BLaER1 treated with 17β-estradiol and CSF1 and Interleukin-3, amounts not matched to agents 10 nM and 100 nM (cell line): ENCODE measurements at regions not wholly inside any gene's neighbourhood (a gene's known extent, or its start where the extent isn't known, plus 50 kb on each side); places are given as distances from the start of the nearest gene placed in this dataset.

Source experiments
- H3K27ac ChIP-seq, 11 experiments: shearing (Covaris generic); formaldehyde crosslinking; 2 replicates each; pipeline ENCODE4 v1.8.1; 2022
- H3K27me3 ChIP-seq, 11 experiments: shearing (Covaris generic); formaldehyde crosslinking; 2 replicates each; pipeline ENCODE4 v1.8.1; 2022
- H3K36me3 ChIP-seq, 11 experiments: shearing (Covaris generic); formaldehyde crosslinking; 2 replicates each; pipeline ENCODE4 v1.8.1; 2022
- H3K4me1 ChIP-seq, 10 experiments: shearing (Covaris generic); formaldehyde crosslinking; 2 replicates each; pipeline ENCODE4 v1.8.1; 2022
- H3K4me2 ChIP-seq, 11 experiments: shearing (Covaris generic); formaldehyde crosslinking; 2 replicates each; pipeline ENCODE4 v1.8.1; 2022
- H3K4me3 ChIP-seq, 10 experiments: shearing (Covaris generic); formaldehyde crosslinking; 2 replicates each; pipeline ENCODE4 v1.8.1; 2022
- H3K9ac ChIP-seq, 11 experiments: shearing (Covaris generic); formaldehyde crosslinking; 2 replicates each; pipeline ENCODE4 v1.8.1; 2022
- H3K9me3 ChIP-seq, 11 experiments: shearing (Covaris generic); formaldehyde crosslinking; replicated peaks in 1 of 11; 2 replicates each; pipeline ENCODE4 v1.8.1; 2022
- H4K20me1 ChIP-seq, 11 experiments: shearing (Covaris generic); formaldehyde crosslinking; 2 replicates each; pipeline ENCODE4 v1.8.1; 2022
- Cebpa-rat ChIP-seq, 11 experiments: shearing (Covaris generic); IDR thresholded peaks; 2 replicates each; pipeline ENCODE4 v1.8.1; 2022

- no peaks in the 10 kb centered on the region for H3K27me3 ChIP-seq
- H4K20me1 ChIP-seq = no peaks in the 10 kb centered on the region
- peaks cover 10 to 27% (median 22%) of the 10 kb centered on the region in 10 experiments for H3K4me1 ChIP-seq
- no peak for TF ChIP-seq Cebpa-rat (IDR thresholded peaks at IDR 0.05)
- H3K27ac ChIP-seq = no peak overlapping the region
- H3K9me3 ChIP-seq = no peaks in the 10 kb centered on the region
- H3K9ac ChIP-seq = no peak overlapping the region
- peak overlapping the region in 7 of 11 experiments; percentile 6 to 35 (median 18); a peak in 6 of 22 replicates for H3K4me2 ChIP-seq
- H3K36me3 ChIP-seq = no peaks in the 10 kb centered on the region
- no peak overlapping the region for H3K4me3 ChIP-seq
Measured at GRCh38 chr1:67555461-67556296, 125.5 kb upstream of the SERBP1 start.

GRCh38 chr1:67556297-67556900, 126.2 kb upstream of the SERBP1 start:
- H3K27me3 ChIP-seq = no peaks in the 10 kb centered on the region
- H3K4me3 ChIP-seq = no peak overlapping the region
- H3K36me3 ChIP-seq = no peaks in the 10 kb centered on the region
- no peak overlapping the region for H3K27ac ChIP-seq
- H3K4me2 ChIP-seq = peak overlapping the region in 7 of 11 experiments; percentile 6 to 35 (median 18); a peak in 7 of 22 replicates
- H4K20me1 ChIP-seq = no peaks in the 10 kb centered on the region
- no peak for TF ChIP-seq Cebpa-rat (IDR thresholded peaks at IDR 0.05)
- H3K9me3 ChIP-seq = no peaks in the 10 kb centered on the region
- no peak overlapping the region for H3K9ac ChIP-seq
- H3K4me1 ChIP-seq = peaks cover 17 to 34% (median 22%) of the 10 kb centered on the region in 10 experiments

GRCh38 chr1:67557696-67558448, 127.1 kb upstream of the GADD45A start:
- H3K4me3 ChIP-seq = no peak overlapping the region
- no peak for TF ChIP-seq Cebpa-rat (IDR thresholded peaks at IDR 0.05)
- no peaks in the 10 kb centered on the region for H4K20me1 ChIP-seq
- peaks cover 18 to 43% (median 25%) of the 10 kb centered on the region in 10 experiments for H3K4me1 ChIP-seq
- no peak overlapping the region for H3K9ac ChIP-seq
- peak overlapping the region in 10 of 11 experiments; percentile 17 to 56 (median 49); a peak in 19 of 22 replicates for H3K4me2 ChIP-seq
- no peak overlapping the region for H3K27ac ChIP-seq
- H3K9me3 ChIP-seq = no peaks in the 10 kb centered on the region
- H3K36me3 ChIP-seq = no peaks in the 10 kb centered on the region
- no peaks in the 10 kb centered on the region for H3K27me3 ChIP-seq

GRCh38 chr1:67558449-67559193, 126.4 kb upstream of the GADD45A start:
- TF ChIP-seq Cebpa-rat (IDR thresholded peaks at IDR 0.05) = no peak
- H3K36me3 ChIP-seq = no peaks in the 10 kb centered on the region
- no peaks in the 10 kb centered on the region for H3K27me3 ChIP-seq
- no peak overlapping the region for H3K27ac ChIP-seq
- H3K4me1 ChIP-seq = peaks cover 18 to 43% (median 25%) of the 10 kb centered on the region in 10 experiments
- H4K20me1 ChIP-seq = no peaks in the 10 kb centered on the region
- no peaks in the 10 kb centered on the region for H3K9me3 ChIP-seq
- H3K9ac ChIP-seq = no peak overlapping the region
- peak overlapping the region in 6 of 11 experiments; percentile 40 to 56 (median 51); a peak in 6 of 22 replicates for H3K4me2 ChIP-seq
- no peak overlapping the region for H3K4me3 ChIP-seq

- H3K4me1 ChIP-seq = peaks cover 18 to 43% (median 25%) of the 10 kb centered on the region in 10 experiments
- no peak overlapping the region for H3K27ac ChIP-seq
- H3K36me3 ChIP-seq = no peaks in the 10 kb centered on the region
- no peak overlapping the region for H3K4me2 ChIP-seq
- no peak for TF ChIP-seq Cebpa-rat (IDR thresholded peaks at IDR 0.05)
- peaks cover 0 to 5% (median 1%) of the 10 kb centered on the region in 11 experiments; a peak in 3 of 22 replicates for H3K9me3 ChIP-seq
- no peak overlapping the region for H3K9ac ChIP-seq
- no peaks in the 10 kb centered on the region for H3K27me3 ChIP-seq
- H3K4me3 ChIP-seq = no peak overlapping the region
- H4K20me1 ChIP-seq = no peaks in the 10 kb centered on the region
Measured at GRCh38 chr1:67559222-67559700, 125.7 kb upstream of the GADD45A start.

- Histone ChIP-seq H3K27ac (no peak overlapping the region), H3K36me3 (no peaks in the 10 kb centered on the region), H3K27me3 (no peaks in the 10 kb centered on the region), H3K4me1 (peaks cover 18 to 43% (median 25%) of the 10 kb centered on the region in 10 experiments), H3K4me2 (peak overlapping the region in 3 of 11 experiments; percentile 5 to 29 (median 13); a peak in 4 of 22 replicates), H4K20me1 (no peaks in the 10 kb centered on the region), H3K4me3 (no peak overlapping the region), H3K9ac (no peak overlapping the region), H3K9me3 (peaks cover 0 to 11% (median 5%) of the 10 kb centered on the region in 11 experiments; a peak in 3 of 22 replicates)
- TF ChIP-seq Cebpa-rat (IDR thresholded peaks at IDR 0.05) = 0 out of 22 replicates have a peak, but pooled peaks of 1 of the 11 experiments have one; percentile 10
Measured at GRCh38 chr1:67560580-67561255, 124.3 kb upstream of the GADD45A start.

GRCh38 chr1:67561704-67562113, 123.3 kb upstream of the GADD45A start:
- peaks cover 13 to 34% (median 21%) of the 10 kb centered on the region in 10 experiments for H3K4me1 ChIP-seq
- H3K4me3 ChIP-seq = no peak overlapping the region
- peak overlapping the region in 3 of 11 experiments; percentile 26 to 68 (median 53); a peak in 5 of 22 replicates for H3K4me2 ChIP-seq
- no peak overlapping the region for H3K9ac ChIP-seq
- no peaks in the 10 kb centered on the region for H4K20me1 ChIP-seq
- H3K27me3 ChIP-seq = no peaks in the 10 kb centered on the region
- H3K9me3 ChIP-seq = peaks cover 0 to 11% (median 5%) of the 10 kb centered on the region in 11 experiments; a peak in 3 of 22 replicates
- H3K36me3 ChIP-seq = no peaks in the 10 kb centered on the region
- no peak for TF ChIP-seq Cebpa-rat (IDR thresholded peaks at IDR 0.05)
- no peak overlapping the region for H3K27ac ChIP-seq

GRCh38 chr1:67563684-67564083, 121.3 kb upstream of the GADD45A start:
- no peaks in the 10 kb centered on the region for H4K20me1 ChIP-seq
- no peak for TF ChIP-seq Cebpa-rat (IDR thresholded peaks at IDR 0.05)

More at GRCh38 chr1:67563684-67564083, 121.3 kb upstream of the GADD45A start:
- Histone ChIP-seq H3K9ac (no peak overlapping the region), H3K27me3 (no peaks in the 10 kb centered on the region), H3K4me2 (no peak overlapping the region), H3K36me3 (no peaks in the 10 kb centered on the region), H3K4me3 (no peak overlapping the region), H3K9me3 (peaks cover 0 to 11% (median 5%) of the 10 kb centered on the region in 11 experiments; a peak in 3 of 22 replicates), H3K4me1 (peaks cover 0 to 21% (median 4%) of the 10 kb centered on the region in 10 experiments; a peak in 9 of 20 replicates), H3K27ac (no peak overlapping the region)
